ENCODE measurements at regions not wholly inside any gene's neighbourhood (a gene's known extent, or its start where the extent isn't known, plus 50 kb on each side); places are given as distances from the start of the nearest gene placed in this dataset.

GRCh38 chr2:12219761-12220160 is 473.3 kb downstream of the LPIN1 start:
- H3K4me1 Mint-ChIP-seq, result no peaks in the 10 kb centered on the region
- no peak for DNase-seq
- peaks cover 25% of the 10 kb centered on the region for H3K9me3 Mint-ChIP-seq
- H3K36me3 Mint-ChIP-seq, result peaks cover 10% of the 10 kb centered on the region
- H3K27ac Mint-ChIP-seq, result no peak overlapping the region
- no peak overlapping the region for H3K4me3 Mint-ChIP-seq
- CTCF ChIA-PET, result no interaction called here
- H3K27me3 Mint-ChIP-seq, result no peaks in the 10 kb centered on the region

GRCh38 chr2:12221584-12221983 is 475.2 kb downstream of the LPIN1 start:
- CTCF ChIA-PET, result no interaction called here
- DNase-seq, result no peak

GRCh38 chr2:12222554-12222953 is 476.1 kb downstream of the LPIN1 start:
- CTCF ChIA-PET, result no interaction called here
- H3K27me3 Mint-ChIP-seq, result no peaks in the 10 kb centered on the region
- H3K4me3 Mint-ChIP-seq, result no peak overlapping the region
- H3K27ac Mint-ChIP-seq, result no peak overlapping the region
- peaks cover 36% of the 10 kb centered on the region for H3K9me3 Mint-ChIP-seq
- no peak for DNase-seq
- peaks cover 10% of the 10 kb centered on the region for H3K36me3 Mint-ChIP-seq
- no peaks in the 10 kb centered on the region for H3K4me1 Mint-ChIP-seq

More at GRCh38 chr2:12221584-12221983, 475.2 kb downstream of the LPIN1 start:
- Mint-ChIP-seq H3K27me3 (no peaks in the 10 kb centered on the region), H3K4me1 (no peaks in the 10 kb centered on the region), H3K4me3 (no peak overlapping the region), H3K9me3 (peaks cover 34% of the 10 kb centered on the region), H3K27ac (no peak overlapping the region), H3K36me3 (peaks cover 10% of the 10 kb centered on the region)

- CTCF ChIA-PET, result no interaction called here
- Mint-ChIP-seq H3K4me1 (no peaks in the 10 kb centered on the region), H3K4me3 (no peak overlapping the region), H3K27ac (no peak overlapping the region), H3K27me3 (no peaks in the 10 kb centered on the region), H3K9me3 (peaks cover 36% of the 10 kb centered on the region), H3K36me3 (peaks cover 10% of the 10 kb centered on the region)
- DNase-seq, result no peak
Measured at GRCh38 chr2:12223732-12224131, 477.3 kb downstream of the LPIN1 start.

- CTCF ChIA-PET, result no interaction called here
- peaks cover 35% of the 10 kb centered on the region for H3K9me3 Mint-ChIP-seq
- H3K27me3 Mint-ChIP-seq, result no peaks in the 10 kb centered on the region
- DNase-seq, result no peak
- no peak overlapping the region for H3K27ac Mint-ChIP-seq
- no peaks in the 10 kb centered on the region for H3K4me1 Mint-ChIP-seq
- no peak overlapping the region for H3K4me3 Mint-ChIP-seq
- peaks cover 10% of the 10 kb centered on the region for H3K36me3 Mint-ChIP-seq
Measured at GRCh38 chr2:12226653-12227052, 480.2 kb downstream of the LPIN1 start.

GRCh38 chr2:12227941-12228608 is 481.6 kb downstream of the LPIN1 start:
- no peaks in the 10 kb centered on the region for H3K27me3 Mint-ChIP-seq
- H3K4me1 Mint-ChIP-seq, result no peaks in the 10 kb centered on the region
- no peak overlapping the region for H3K4me3 Mint-ChIP-seq
- peaks cover 26% of the 10 kb centered on the region for H3K9me3 Mint-ChIP-seq
- no peak overlapping the region for H3K27ac Mint-ChIP-seq
- CTCF ChIA-PET, result interaction anchor here (0.7 kb wide), 2 partner anchors 292 to 498 kb away, joined by 3 read pairs; no protein-coding TSS in a partner anchor
- peaks cover 6% of the 10 kb centered on the region for H3K36me3 Mint-ChIP-seq
- DNase-seq, result no peak

GRCh38 chr2:12231288-12231687 is 484.9 kb downstream of the LPIN1 start:
- no peak for DNase-seq
- CTCF ChIA-PET, result no interaction called here

GRCh38 chr2:12232876-12233275 is 483.9 kb upstream of the TRIB2 start:
- no peaks in the 10 kb centered on the region for H3K27me3 Mint-ChIP-seq
- no peaks in the 10 kb centered on the region for H3K9me3 Mint-ChIP-seq
- H3K4me3 Mint-ChIP-seq, result no peak overlapping the region
- DNase-seq, result no peak
- H3K4me1 Mint-ChIP-seq, result no peaks in the 10 kb centered on the region
- peaks cover 1% of the 10 kb centered on the region for H3K36me3 Mint-ChIP-seq
- no peak overlapping the region for H3K27ac Mint-ChIP-seq
- CTCF ChIA-PET, result no interaction called here

More at GRCh38 chr2:12231288-12231687, 484.9 kb downstream of the LPIN1 start:
- Mint-ChIP-seq H3K36me3 (peaks cover 1% of the 10 kb centered on the region), H3K27ac (no peak overlapping the region), H3K27me3 (no peaks in the 10 kb centered on the region), H3K4me1 (no peaks in the 10 kb centered on the region), H3K9me3 (peaks cover 3% of the 10 kb centered on the region), H3K4me3 (no peak overlapping the region)

- no peak overlapping the region for H3K27ac Mint-ChIP-seq
- H3K4me3 Mint-ChIP-seq, result no peak overlapping the region
- no peaks in the 10 kb centered on the region for H3K4me1 Mint-ChIP-seq
- peaks cover 1% of the 10 kb centered on the region for H3K36me3 Mint-ChIP-seq
- CTCF ChIA-PET, result no interaction called here
- no peak for DNase-seq
- no peaks in the 10 kb centered on the region for H3K9me3 Mint-ChIP-seq
- no peaks in the 10 kb centered on the region for H3K27me3 Mint-ChIP-seq
Measured at GRCh38 chr2:12236136-12236844, 480.4 kb upstream of the TRIB2 start.

- Mint-ChIP-seq H3K36me3 (peaks cover 1% of the 10 kb centered on the region), H3K27ac (no peak overlapping the region), H3K27me3 (no peaks in the 10 kb centered on the region), H3K4me3 (no peak overlapping the region), H3K4me1 (no peaks in the 10 kb centered on the region), H3K9me3 (no peaks in the 10 kb centered on the region)
- DNase-seq, result no peak
- CTCF ChIA-PET, result no interaction called here
Measured at GRCh38 chr2:12240206-12240605, 476.5 kb upstream of the TRIB2 start.

GRCh38 chr2:12243381-12243780 is 473.4 kb upstream of the TRIB2 start:
- no peak overlapping the region for H3K4me3 Mint-ChIP-seq
- H3K27ac Mint-ChIP-seq, result no peak overlapping the region
- H3K9me3 Mint-ChIP-seq, result no peaks in the 10 kb centered on the region
- DNase-seq, result no peak
- no peaks in the 10 kb centered on the region for H3K36me3 Mint-ChIP-seq
- CTCF ChIA-PET, result no interaction called here
- H3K4me1 Mint-ChIP-seq, result no peaks in the 10 kb centered on the region
- peaks cover 5% of the 10 kb centered on the region for H3K27me3 Mint-ChIP-seq

- CTCF ChIA-PET, result no interaction called here
- no peak for DNase-seq
- H3K27ac Mint-ChIP-seq, result no peak overlapping the region
- H3K36me3 Mint-ChIP-seq, result no peaks in the 10 kb centered on the region
- no peaks in the 10 kb centered on the region for H3K9me3 Mint-ChIP-seq
- no peak overlapping the region for H3K4me3 Mint-ChIP-seq
- no peaks in the 10 kb centered on the region for H3K4me1 Mint-ChIP-seq
- peaks cover 5% of the 10 kb centered on the region for H3K27me3 Mint-ChIP-seq
Measured at GRCh38 chr2:12244070-12244469, 472.7 kb upstream of the TRIB2 start.

- CTCF ChIA-PET, result no interaction called here
- H3K36me3 Mint-ChIP-seq, result no peaks in the 10 kb centered on the region
- H3K4me1 Mint-ChIP-seq, result no peaks in the 10 kb centered on the region
- no peak for DNase-seq
- H3K27me3 Mint-ChIP-seq, result peaks cover 4% of the 10 kb centered on the region
- no peaks in the 10 kb centered on the region for H3K9me3 Mint-ChIP-seq
- no peak overlapping the region for H3K27ac Mint-ChIP-seq
- no peak overlapping the region for H3K4me3 Mint-ChIP-seq
Measured at GRCh38 chr2:12251121-12251520, 465.6 kb upstream of the TRIB2 start.

GRCh38 chr2:12251749-12252148 is 465.0 kb upstream of the TRIB2 start:
- H3K27me3 Mint-ChIP-seq, result peaks cover 4% of the 10 kb centered on the region
- no peaks in the 10 kb centered on the region for H3K4me1 Mint-ChIP-seq
- H3K36me3 Mint-ChIP-seq, result no peaks in the 10 kb centered on the region
- DNase-seq, result no peak
- CTCF ChIA-PET, result no interaction called here
- no peaks in the 10 kb centered on the region for H3K9me3 Mint-ChIP-seq
- H3K27ac Mint-ChIP-seq, result no peak overlapping the region
- H3K4me3 Mint-ChIP-seq, result no peak overlapping the region

- Mint-ChIP-seq H3K27me3 (peaks cover 4% of the 10 kb centered on the region), H3K4me1 (no peaks in the 10 kb centered on the region), H3K9me3 (no peaks in the 10 kb centered on the region), H3K4me3 (no peak overlapping the region), H3K36me3 (no peaks in the 10 kb centered on the region), H3K27ac (no peak overlapping the region)
- no peak for DNase-seq
- CTCF ChIA-PET, result no interaction called here
Measured at GRCh38 chr2:12253167-12253778, 463.5 kb upstream of the TRIB2 start.
